ENCODE measurements at regions not wholly inside any gene's neighbourhood (a gene's known extent, or its start where the extent isn't known, plus 50 kb on each side); places are given as distances from the start of the nearest gene placed in this dataset.

DNA sequence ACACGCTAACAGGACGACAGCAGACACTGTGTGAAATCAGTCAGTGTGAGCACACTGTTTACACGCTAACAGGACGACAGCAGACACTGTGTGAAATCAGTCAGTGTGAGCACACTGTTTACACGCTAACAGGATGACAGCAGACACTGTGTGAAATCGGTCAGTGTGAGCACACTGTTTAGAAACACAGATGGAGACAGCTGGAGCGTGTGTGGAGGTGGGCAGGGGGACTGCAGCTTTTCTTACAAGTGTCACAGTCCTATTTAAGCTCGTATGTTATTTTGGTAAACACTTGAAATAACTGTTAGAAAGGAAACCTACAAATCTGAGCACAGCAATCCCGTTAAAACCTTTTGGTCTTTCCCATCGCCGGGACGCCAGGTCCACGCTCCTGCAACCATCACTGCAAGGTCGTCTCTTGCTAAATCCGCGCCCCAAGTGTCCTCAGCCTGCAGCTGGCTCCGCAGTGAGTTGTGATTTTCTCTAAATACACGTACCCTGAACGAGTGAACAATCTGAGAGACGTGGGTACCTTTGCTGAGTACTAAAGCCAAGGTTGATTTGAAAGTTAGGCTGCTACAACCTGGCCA lies 58.9 kb upstream of the CTDP1 start:
- Histone ChIP-seq H3K9me3 (ENCODE audit: low read length) (no peaks in the 10 kb centered on the region), H3K4me3 (ENCODE audit: low read length) (no peak overlapping the region), H3K36me3 (ENCODE audit: insufficient read depth, low read length) (no peaks in the 10 kb centered on the region), H3K27me3 (ENCODE audit: insufficient read depth, low read length) (no peaks in the 10 kb centered on the region), H2AFZ (ENCODE audit: low read depth, low read length) (no peak overlapping the region), H3K4me1 (ENCODE audit: insufficient read depth, low read length) (peaks cover 2% of the 10 kb centered on the region)

DNA sequence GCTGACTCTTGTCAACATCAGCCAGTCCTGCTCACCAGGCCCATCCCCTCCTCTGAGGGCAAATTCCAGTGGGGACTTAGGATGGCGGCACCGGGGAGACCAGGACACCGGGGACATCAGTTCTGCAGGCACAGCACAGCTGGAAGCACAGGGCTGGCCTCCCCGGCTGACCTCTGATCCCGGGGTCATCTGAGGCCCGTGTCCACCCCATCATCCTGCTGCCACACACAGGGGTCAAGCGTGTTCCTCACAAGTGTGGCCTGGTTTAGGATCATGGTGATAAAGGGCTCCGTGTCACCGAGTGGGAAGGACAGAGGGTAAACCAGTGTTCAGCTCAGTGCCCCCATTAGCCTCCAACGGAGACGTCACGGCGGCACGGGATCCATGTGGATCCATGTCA lies 58.1 kb upstream of the CTDP1 start:
- Histone ChIP-seq H3K27me3 (ENCODE audit: insufficient read depth, low read length) (no peaks in the 10 kb centered on the region), H2AFZ (ENCODE audit: low read depth, low read length) (no peak overlapping the region), H3K9me3 (ENCODE audit: low read length) (no peaks in the 10 kb centered on the region), H3K4me3 (ENCODE audit: low read length) (no peak overlapping the region), H3K4me1 (ENCODE audit: insufficient read depth, low read length) (peaks cover 9% of the 10 kb centered on the region), H3K36me3 (ENCODE audit: insufficient read depth, low read length) (no peaks in the 10 kb centered on the region)

DNA sequence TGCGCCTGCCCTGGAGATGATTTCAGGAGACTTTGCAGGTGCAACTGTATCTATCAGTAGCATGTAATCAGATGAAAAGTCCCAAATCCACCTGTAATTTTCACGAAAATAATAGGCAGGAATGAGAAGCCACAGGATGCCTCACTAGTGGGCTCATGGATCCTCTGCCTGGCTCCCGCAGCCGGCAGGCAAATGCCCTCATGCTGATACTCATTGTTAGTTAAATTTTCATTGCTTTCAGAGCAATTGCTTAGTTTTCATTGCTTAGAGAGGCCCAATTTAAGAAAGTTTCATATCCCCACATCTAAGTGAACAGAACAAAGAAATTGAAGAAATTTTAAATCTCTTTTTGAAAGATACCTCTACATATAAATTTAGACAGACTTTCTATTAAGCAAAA lies 57.6 kb upstream of the CTDP1 start:
- Histone ChIP-seq H3K36me3 (ENCODE audit: insufficient read depth, low read length) (no peaks in the 10 kb centered on the region), H3K4me3 (ENCODE audit: low read length) (no peak overlapping the region), H3K27me3 (ENCODE audit: insufficient read depth, low read length) (no peaks in the 10 kb centered on the region), H3K4me1 (ENCODE audit: insufficient read depth, low read length) (peaks cover 9% of the 10 kb centered on the region), H3K9me3 (ENCODE audit: low read length) (no peaks in the 10 kb centered on the region), H2AFZ (ENCODE audit: low read depth, low read length) (no peak overlapping the region)

DNA sequence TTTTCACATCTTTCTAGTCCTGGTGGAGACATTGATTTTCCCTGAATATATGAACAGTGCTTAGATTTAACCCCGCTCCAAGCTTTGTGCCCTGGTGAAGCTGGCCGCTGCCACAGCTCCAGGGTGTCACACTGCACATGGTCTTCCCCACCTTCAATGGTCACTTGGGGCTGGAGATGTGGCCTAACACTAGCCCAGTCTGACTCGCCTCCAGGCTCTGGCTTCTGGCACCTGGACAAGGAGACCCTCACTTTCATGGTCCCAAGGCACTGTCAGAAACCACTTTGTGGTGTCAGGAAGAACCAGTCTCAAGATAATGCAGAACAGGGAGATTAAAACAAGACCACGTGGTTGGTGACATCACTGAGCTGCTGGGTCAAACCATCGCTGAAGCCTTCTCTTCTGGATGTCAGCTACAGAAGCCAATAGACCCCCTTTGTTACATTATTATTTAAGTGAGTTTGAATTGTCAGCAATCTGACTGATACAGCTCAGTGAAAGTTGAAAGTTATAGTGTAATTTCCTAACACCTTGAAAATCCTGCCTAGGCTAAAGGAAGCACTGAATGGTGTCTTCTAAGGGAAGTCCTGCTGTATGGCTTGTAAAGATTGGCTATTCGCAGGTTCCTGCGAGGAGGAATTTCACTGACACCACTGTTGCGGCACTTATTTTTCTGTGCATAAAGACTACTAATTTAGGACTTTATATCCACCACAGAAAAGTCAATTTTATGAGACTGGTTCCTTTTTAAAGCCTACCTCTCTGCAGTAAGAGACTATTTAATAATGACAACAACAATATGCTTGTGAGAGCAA lies 55.0 kb upstream of the CTDP1 start:
- peaks cover 9% of the 10 kb centered on the region for H3K4me1 ChIP-seq (ENCODE audit: insufficient read depth, low read length)
- H3K9me3 ChIP-seq (ENCODE audit: low read length), result no peaks in the 10 kb centered on the region
- no peaks in the 10 kb centered on the region for H3K36me3 ChIP-seq (ENCODE audit: insufficient read depth, low read length)
- H3K4me3 ChIP-seq (ENCODE audit: low read length), result no peak overlapping the region
- H2AFZ ChIP-seq (ENCODE audit: low read depth, low read length), result no peak overlapping the region
- peaks cover 3% of the 10 kb centered on the region for H3K27me3 ChIP-seq (ENCODE audit: insufficient read depth, low read length)

DNA sequence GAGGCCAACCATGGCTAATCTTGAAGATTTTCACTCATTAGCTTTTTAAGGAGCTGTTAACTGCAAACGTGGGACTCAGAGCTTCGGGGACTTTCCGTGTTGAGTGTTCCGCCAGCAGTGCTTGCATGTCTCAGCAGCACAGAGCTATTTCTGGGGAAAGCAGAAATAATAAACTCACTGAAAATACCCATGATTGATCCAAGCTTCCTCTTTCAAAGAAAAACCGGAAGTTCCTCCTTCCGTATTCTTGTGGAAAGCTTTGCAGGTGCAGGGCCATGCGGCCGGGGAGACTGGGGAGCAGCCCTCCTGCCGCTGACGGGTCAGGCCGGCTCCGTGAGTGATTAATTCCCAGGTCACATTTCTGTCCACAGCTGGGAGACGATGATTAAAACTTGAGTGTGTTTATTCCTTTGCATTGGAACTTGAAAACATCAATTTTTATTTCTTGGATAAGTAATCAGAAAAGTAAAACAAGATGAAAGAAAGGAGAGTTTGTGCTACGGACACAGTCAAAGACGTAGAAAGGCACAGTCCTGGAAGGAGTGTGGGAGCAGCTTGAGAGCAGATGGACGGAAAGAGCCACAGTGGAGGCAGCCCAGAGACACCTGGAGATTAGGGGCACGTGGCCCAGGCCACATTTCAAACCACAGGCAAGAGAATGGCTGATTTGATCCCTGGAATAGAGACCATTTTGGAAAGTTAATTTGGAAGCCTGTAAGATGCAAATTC lies 54.2 kb upstream of the CTDP1 start:
- Histone ChIP-seq H3K36me3 (ENCODE audit: insufficient read depth, low read length) (no peaks in the 10 kb centered on the region), H2AFZ (ENCODE audit: low read depth, low read length) (no peak overlapping the region), H3K4me3 (ENCODE audit: low read length) (no peak overlapping the region), H3K27me3 (ENCODE audit: insufficient read depth, low read length) (peaks cover 3% of the 10 kb centered on the region), H3K9me3 (ENCODE audit: low read length) (no peaks in the 10 kb centered on the region), H3K4me1 (ENCODE audit: insufficient read depth, low read length) (peaks cover 9% of the 10 kb centered on the region)

DNA sequence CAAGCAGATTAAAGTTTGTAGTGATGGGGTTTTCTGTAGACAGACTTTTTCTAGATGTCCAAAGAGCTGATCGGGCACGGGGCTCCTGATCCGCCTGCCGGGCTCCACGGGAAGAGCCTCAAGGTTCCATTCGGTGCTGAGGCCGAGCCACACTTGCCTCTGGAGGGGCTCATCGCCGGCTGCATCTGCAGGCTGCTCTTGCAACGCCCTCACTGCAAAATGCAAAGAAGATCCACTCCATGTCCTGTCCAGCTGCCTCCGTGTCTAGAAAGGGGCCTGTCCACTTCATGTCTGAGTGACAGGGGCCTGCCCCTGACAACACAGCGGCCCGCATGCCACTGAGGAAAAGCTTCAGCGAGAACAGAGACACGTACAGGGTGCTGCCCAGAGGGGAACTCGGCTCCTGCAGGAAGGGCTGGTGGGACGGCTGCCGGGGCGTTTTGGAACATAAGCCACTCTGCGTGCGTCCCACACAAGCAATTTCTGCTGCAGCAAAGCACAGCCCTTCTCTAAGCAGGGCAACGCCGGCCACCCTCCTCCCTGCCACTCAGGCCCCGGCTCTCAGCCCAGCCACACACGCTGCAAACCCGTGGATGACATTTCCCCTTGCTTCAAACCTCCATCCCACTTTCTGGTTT lies 53.6 kb upstream of the CTDP1 start:
- Histone ChIP-seq H3K27me3 (ENCODE audit: insufficient read depth, low read length) (peaks cover 3% of the 10 kb centered on the region), H3K4me1 (ENCODE audit: insufficient read depth, low read length) (peaks cover 9% of the 10 kb centered on the region), H3K9me3 (ENCODE audit: low read length) (no peaks in the 10 kb centered on the region), H2AFZ (ENCODE audit: low read depth, low read length) (no peak overlapping the region), H3K36me3 (ENCODE audit: insufficient read depth, low read length) (no peaks in the 10 kb centered on the region), H3K4me3 (ENCODE audit: low read length) (no peak overlapping the region)

DNA sequence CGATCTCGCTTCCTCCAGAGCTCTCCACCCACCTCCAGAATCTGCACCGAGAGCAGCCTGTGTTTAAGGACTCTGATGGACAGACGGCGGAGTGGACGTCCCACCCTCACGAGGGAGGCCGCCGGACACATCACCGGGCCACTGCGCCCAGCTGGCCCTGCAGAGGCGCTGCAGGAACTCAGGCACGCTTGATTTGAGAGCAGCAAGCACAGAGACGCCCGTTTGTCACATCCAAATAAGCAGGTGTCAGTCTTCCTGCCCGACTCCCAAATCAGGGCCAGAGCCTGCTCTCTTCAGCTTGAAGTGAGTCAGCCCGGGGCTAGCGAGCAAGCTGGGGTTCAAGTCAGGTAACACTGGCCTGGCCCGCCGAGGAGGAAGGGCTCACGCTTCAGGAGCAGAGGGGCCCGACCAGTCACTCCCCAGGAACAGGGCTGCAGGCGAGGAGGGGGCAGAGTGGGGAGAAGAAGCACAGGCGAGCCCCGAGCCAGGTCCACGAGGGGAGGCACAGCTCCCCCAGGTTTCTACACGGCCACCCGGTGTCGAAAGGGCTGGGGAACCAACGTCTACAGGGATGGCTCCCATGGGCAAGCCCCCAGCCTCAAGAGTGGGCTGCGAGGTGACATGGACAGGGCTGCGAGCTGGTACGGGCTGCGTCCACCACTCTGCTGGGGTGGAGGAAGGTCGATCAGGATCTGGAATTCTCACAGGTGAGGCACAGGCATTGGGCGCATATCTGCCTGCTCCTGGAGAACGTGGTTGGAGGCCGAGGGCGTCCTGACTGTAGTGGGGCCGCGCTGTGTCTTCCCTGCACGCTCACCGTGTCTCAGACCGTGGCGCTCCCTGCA lies 52.5 kb upstream of the CTDP1 start:
- Histone ChIP-seq H3K9me3 (ENCODE audit: low read length) (no peaks in the 10 kb centered on the region), H3K27me3 (ENCODE audit: insufficient read depth, low read length) (peaks cover 3% of the 10 kb centered on the region), H2AFZ (ENCODE audit: low read depth, low read length) (no peak overlapping the region), H3K4me1 (ENCODE audit: insufficient read depth, low read length) (peaks cover 9% of the 10 kb centered on the region), H3K4me3 (ENCODE audit: low read length) (no peak overlapping the region), H3K36me3 (ENCODE audit: insufficient read depth, low read length) (no peaks in the 10 kb centered on the region)

DNA sequence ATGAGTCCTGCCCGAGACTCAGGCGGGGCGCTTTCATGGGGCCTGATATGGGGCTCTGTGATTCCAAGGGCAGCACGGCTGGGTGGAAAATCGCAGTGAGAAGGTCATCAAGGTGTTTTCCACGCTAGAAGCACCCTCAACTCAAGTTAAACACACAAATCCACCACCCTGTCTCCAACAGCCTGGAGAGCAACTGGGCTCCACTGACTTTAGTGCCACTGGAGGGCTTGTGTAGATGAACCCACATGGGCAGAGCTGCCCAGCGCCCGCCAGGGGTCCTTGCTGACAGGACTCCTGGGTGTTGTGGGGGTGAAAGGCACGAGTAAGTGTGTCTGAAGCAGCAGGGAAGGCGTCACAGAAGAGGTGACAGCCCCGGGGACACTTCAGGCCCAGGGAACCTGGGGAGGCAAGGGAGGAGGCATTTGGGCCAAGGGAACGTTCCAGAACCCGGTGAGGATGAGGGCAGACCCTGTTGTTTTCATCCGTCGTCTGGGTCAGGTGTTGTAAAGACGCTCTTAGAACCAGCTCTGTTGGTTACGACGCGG lies 51.8 kb upstream of the CTDP1 start:
- H3K27me3 ChIP-seq (ENCODE audit: insufficient read depth, low read length), result peaks cover 3% of the 10 kb centered on the region
- no peak overlapping the region for H3K4me3 ChIP-seq (ENCODE audit: low read length)
- H3K9me3 ChIP-seq (ENCODE audit: low read length), result no peaks in the 10 kb centered on the region

DNA sequence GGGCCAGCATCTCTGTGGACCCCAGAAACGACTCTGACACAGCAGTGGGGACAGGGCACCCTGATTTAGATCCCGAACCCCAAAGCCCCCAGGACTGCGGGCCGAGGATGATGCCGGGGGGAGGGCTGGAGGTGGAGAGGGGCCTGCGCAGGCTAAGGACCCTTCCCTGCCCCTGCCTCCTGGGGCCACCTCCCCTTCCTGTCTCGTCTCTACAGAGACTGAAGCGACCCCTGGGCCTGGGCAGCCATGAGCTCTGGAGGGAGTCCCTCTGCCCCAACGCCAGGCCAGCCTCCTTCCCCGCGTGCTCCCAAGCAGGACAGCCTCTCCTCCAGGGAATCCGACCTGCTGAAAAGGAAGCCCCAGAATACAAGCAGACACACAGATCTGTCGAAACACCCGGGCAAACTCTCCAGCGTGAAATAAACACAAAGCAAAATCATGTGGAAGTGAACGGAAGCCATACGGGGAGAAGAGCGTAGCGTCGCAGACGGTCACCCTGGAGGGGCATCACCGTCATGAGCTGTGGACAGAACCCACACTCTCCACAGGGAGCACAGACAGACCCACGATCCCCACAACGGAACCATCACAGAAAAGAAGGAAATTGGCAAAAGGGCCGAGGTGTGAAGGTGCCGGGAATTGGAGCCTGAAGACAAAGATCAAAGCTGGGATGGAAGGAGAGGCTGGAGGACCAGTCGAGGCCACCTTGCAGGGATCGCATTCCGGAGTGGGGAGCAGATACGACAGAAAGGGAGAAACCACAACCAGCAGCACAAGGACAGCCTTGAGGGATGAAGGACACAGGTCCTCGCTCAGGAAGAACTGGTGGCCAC lies 51.0 kb upstream of the CTDP1 start:
- H3K27me3 ChIP-seq (ENCODE audit: insufficient read depth, low read length), result peaks cover 3% of the 10 kb centered on the region
- no peak overlapping the region for H3K4me3 ChIP-seq (ENCODE audit: low read length)
- H2AFZ ChIP-seq (ENCODE audit: low read depth, low read length), result no peak overlapping the region

More for the DNA sequence above, 51.8 kb upstream of the CTDP1 start:
- peaks cover 9% of the 10 kb centered on the region for H3K4me1 ChIP-seq (ENCODE audit: insufficient read depth, low read length)
- H2AFZ ChIP-seq (ENCODE audit: low read depth, low read length), result no peak overlapping the region
- no peaks in the 10 kb centered on the region for H3K36me3 ChIP-seq (ENCODE audit: insufficient read depth, low read length)

DNA sequence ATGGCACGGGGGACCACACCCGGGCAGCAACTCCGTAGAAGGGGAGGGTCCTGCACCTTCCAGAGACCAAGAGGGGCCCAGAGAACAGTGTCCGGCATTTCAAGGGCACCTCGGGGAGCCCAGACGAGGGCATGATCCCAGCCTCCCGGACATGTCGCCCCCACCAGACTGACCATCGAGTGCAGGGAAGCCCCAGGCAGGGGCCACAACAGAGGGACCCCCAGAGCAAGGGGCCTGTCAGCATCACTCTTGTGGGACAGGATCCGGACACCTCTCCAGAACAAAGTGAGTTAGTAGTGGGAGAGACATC lies 50.4 kb upstream of the CTDP1 start:
- no peak overlapping the region for H3K4me3 ChIP-seq (ENCODE audit: low read length)
- peaks cover 3% of the 10 kb centered on the region for H3K27me3 ChIP-seq (ENCODE audit: insufficient read depth, low read length)
- H2AFZ ChIP-seq (ENCODE audit: low read depth, low read length), result no peak overlapping the region
- H3K4me1 ChIP-seq (ENCODE audit: insufficient read depth, low read length), result peaks cover 9% of the 10 kb centered on the region
- H3K9me3 ChIP-seq (ENCODE audit: low read length), result no peaks in the 10 kb centered on the region
- H3K36me3 ChIP-seq (ENCODE audit: insufficient read depth, low read length), result no peaks in the 10 kb centered on the region

More for the DNA sequence above, 51.0 kb upstream of the CTDP1 start:
- Histone ChIP-seq H3K4me1 (ENCODE audit: insufficient read depth, low read length) (peaks cover 9% of the 10 kb centered on the region), H3K36me3 (ENCODE audit: insufficient read depth, low read length) (no peaks in the 10 kb centered on the region), H3K9me3 (ENCODE audit: low read length) (no peaks in the 10 kb centered on the region)

DNA sequence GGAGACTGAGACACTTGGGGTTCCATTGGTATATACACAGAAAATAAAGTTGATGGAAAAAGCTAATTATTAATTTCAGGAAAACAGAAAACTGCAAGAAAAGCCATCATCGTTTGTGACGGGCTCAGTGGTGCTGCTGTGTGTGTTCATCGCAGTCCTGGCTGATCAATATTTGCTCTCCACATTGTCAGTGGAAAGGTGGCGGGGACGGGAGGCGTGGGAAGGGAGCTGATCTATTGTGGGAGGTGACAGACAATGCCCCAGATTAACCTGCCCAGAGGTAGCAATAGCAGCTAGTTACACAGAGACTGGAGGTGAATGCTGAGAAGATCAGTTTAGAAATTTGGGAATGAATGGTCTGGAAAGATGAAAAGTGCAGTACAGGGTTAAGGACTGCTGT lies 50.0 kb upstream of the CTDP1 start:
- no peaks in the 10 kb centered on the region for H3K9me3 ChIP-seq (ENCODE audit: low read length)
- H3K4me1 ChIP-seq (ENCODE audit: insufficient read depth, low read length), result peaks cover 9% of the 10 kb centered on the region
- H3K36me3 ChIP-seq (ENCODE audit: insufficient read depth, low read length), result no peaks in the 10 kb centered on the region
- H3K27me3 ChIP-seq (ENCODE audit: insufficient read depth, low read length), result peaks cover 3% of the 10 kb centered on the region
- no peak overlapping the region for H2AFZ ChIP-seq (ENCODE audit: low read depth, low read length)
- no peak overlapping the region for H3K4me3 ChIP-seq (ENCODE audit: low read length)
